RCC 7860 (cell line): ENCODE measurements at regions not wholly inside any gene's neighbourhood (a gene's known extent, or its start where the extent isn't known, plus 50 kb on each side); places are given as distances from the start of the nearest gene placed in this dataset.
"Not testable (repeated sequence)": the region's sequence is repeated elsewhere in the genome, so short reads cannot be mapped to it uniquely, and the experiment has no call there.

Experiments
- DNase-seq: peaks from one replicate; pipeline ENCODE4 v3.0.0-alpha.2; 2015; ENCODE audit warnings: low spot score
- FAIRE-seq: peaks from 2 replicates; lab custom pipeline; 2012; peaks lifted over from hg19 to GRCh38; lab: Jason Lieb, UNC

DNA sequence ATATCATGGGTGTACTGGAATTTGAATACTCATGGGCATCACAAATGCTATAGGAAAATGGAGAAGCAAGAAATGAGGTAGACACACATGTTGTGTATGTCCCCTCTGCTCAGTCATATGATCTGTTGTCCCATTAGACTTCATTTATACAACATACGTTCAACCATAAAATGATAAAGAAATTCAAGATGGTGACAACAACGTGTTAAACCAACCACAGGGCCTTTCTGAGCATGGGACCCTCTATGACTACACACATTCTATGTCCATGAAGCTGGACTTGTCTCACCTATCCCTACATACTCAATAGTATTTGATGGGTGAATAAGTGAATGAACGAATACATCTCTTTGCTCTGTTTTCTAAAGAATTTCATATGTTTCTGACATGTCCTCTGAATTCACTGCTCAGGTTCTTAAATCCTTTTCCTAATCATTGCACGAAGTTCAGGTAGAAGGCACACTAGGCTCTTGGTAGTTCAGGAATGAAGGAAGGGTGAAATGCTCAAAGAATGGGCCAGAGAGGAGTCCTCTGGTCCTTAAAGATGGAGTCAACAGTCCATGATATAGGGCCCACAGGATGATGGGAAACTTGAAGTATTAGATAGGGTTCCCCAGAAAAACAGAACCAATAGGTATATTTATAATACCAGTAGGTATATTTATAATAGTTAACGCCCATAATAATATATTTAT is 105.7 kb upstream of the PPM1H start:
- FAIRE-seq, result no peak
- DNase-seq, result no peak

DNA sequence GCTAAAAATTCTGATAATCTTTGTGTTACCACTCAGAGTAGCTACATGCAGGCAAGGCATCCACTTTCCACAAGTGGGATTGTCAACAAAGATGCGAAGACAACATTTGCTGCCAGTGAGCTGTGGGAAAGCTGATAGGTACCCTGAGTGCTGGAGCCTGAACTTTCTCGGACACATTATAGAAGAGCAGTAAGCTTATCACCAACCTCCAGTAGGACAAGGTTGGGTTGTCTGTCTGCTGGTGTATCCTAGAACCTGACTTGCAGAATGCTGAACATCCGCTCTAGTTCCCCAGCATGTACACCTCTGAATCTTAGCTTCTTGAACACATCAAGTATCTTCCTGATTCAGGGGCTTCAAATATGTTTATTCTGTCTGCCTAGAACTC is 103.8 kb upstream of the PPM1H start:
- no peak for FAIRE-seq
- DNase-seq, result no peak

DNA sequence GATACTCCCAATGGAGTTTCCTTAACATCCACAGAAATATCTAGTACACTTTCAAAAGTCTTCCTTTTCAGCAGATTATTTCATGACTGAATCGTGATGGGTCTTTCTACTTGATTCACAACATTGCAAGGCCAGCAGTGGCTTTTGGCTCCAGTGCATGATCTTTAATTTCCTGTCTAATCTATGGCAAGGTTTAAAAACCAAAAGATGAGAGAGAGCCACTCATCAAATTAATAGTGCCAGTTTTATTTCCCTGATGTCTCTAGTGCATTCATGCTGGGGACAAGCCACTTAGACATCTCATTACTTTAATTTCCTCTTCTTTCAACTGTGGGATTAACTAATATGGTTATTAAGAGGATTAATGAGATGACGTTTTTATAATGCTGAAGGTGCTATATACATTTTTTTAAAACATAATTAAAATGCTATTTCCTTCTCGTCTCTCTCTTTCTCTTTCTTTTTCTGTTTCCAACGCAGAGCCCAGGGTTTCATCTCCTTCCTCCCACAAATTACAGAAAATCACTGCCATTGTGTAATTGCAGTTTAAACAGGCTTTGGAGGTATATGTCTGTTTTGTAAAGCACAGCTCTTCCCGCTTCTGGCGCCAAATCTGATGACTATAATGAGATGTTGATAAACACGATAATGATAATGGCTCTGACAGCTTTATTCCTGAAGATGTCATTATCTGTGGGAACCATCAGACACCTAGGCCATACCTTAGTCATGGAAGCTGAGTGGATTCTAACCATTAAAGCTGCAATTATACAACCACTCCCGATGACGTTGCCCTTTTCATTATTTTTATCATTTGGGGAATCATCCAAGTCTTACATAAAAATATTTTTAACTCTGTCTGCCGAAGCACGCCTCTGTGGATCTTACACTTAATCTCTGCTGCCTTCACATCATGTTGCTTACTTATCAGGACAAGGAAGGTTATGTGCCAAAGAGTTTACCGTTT is 103.1 kb upstream of the PPM1H start:
- FAIRE-seq, result no peak
- no peak for DNase-seq

DNA sequence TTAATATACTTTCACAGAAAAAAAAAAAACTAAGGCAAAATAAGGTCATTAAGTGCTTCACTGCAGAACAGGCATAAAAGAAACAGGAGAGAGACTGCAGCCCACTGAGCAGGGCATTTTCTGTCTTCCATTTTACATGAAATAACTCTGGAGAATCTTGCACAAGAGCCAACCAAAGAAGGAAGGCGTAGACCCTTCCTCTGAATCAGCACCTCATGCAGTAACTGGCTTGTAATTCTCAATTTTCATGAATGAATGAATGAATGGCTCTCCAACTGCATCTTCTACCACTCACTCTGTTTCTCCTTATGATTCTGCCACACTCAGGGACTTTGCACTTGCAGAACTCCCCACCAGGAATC is 102.0 kb upstream of the PPM1H start:
- FAIRE-seq (no peak), DNase-seq (no peak)

DNA sequence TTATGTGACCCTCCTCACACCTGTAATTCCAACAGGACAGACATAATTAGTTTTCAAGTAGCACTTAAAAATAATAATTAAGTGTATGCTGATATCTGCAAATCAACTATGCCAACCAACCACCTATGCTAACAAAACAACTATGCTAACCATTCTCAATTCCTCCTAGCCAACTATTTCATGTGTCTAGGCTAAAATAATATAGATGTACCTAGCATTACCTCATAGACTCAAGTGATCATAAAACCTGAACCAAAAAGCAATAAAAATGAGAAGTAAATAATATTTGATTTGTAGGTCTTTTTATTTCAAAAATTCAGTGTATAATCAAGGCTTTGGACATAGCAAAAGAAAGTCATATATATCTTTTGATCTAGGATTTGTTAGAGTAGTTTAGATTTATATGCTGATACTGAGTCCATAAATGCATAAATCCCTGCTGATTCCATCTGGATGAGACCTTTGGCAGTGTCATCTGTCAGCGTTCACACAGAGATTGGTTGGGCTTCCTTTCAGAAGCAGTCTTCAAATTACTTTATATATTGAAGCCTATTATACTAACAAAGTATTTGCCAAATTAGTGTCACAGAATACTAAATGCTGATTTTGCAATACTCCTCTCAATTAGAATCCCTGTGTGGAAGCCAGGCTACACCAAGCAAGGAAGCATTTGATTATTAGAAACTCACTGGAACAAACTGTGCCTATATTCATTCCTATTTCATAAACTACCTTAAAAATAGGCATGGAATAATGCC is 101.4 kb upstream of the PPM1H start:
- DNase-seq, result no peak
- FAIRE-seq, result no peak

DNA sequence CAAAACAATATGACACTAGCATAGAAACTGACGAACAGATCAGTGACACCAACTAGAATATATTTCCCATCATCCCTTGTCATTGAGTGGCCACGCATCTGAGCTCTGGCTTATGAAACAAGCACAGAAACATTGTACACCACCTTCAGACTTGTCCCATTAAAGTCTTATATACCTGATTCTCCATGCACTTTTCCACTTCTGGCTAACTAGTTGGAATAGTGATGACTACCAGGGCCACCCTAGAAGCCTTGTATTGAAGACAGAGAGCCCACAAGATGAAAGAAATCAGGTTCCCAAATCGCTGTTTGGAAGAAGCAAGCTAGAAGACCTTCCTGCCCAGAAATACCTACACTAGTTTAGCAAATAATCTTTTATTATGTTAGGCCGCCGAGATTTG is 99.7 kb upstream of the PPM1H start:
- DNase-seq (no peak), FAIRE-seq (no peak)

DNA sequence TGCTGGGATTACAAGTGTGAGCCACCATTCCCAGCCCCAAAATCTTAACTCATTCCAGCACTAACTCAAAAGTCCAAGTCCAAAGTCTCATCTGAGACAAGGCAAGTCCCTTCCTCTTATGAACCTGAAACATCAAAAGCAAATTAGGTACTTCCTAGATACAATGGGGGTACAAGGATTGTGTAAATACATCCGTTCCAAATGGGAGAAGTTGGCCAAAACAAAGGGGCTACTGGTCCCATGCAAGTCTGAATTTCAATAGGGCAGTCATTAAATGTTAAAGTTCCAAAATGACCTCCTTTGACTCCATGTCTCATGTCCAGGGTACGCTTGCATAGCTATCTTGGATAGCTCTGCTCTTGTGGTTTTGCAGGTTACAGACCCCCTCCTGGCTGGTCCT is 94.7 kb upstream of the PPM1H start:
- DNase-seq, result no peak
- FAIRE-seq, result no peak

DNA sequence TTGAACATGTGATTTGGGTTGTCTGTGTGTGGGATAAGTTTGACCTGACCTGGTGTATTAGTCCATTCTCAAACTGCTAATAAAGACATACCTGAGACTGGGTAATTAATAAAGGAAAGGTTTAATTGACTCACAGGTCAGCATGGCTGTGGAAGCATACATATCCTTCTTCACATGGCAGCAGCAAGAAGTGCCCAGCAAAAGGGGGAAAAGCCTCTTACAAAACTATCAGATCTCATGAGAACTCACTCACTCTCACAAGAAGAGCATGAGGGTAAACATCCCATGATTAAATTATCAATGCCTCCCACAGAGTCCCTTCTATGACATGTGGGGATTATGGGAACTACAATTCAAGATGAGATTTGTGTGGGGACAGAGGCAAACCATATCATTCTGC is 94.0 kb upstream of the PPM1H start:
- no peak for DNase-seq
- no peak for FAIRE-seq

DNA sequence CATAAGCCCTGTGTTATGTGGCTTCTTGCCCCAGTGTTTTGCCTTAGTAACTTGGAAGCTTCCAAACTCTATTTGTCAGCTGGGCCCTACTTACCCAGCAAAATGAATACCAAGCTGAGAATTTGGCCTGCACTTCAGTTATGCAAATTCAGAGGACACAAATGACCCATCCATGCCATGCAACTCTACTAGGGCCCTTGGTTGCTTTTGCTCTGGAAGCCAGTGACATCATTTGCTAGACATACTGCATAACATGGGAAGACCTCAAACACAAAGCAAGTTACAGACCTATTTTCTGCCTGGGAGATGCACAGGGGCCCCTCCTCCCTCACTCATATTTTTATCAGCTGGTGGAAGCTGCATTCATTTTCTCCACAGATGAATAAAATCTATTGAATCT is 90.2 kb upstream of the PPM1H start:
- FAIRE-seq (no peak), DNase-seq (no peak)

DNA sequence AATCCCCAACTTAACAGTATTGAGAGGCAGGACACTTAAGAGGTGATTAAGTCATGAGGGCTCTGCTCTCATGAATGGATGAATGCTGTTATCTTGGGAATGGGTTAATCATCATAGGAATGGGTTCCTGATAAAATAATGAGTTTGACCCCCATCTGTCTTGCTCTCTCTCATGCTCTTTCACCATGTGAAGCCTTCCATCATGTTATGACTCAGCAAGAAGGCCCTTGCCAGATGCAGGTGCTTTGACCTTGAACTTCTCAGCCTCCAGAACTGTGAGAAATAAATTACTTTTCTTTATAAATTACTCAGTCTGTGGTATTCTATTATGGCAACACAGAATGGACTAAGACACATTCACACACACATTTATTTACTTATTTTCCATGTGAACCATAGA is 89.0 kb upstream of the PPM1H start:
- DNase-seq (no peak), FAIRE-seq (no peak)

DNA sequence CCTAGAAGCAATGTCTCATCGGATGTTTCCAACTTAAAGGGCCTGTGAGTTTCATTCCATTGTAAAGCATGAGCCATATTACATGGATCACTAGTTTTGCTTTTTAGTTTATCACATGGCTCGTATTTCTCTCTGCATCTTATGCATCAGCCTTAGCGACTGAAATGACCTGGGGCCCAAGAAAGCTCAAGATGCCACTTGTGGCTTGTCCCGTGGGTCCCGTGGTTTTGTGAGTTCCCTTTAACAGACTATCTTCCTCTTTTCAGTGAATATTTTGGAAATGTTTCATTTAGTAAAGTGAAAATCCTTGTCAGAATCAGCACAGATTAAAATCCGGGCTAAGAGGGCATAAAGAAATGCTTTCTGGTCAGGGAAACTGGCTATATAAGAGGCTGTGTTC is 86.2 kb upstream of the PPM1H start:
- DNase-seq, result no peak
- FAIRE-seq, result no peak

DNA sequence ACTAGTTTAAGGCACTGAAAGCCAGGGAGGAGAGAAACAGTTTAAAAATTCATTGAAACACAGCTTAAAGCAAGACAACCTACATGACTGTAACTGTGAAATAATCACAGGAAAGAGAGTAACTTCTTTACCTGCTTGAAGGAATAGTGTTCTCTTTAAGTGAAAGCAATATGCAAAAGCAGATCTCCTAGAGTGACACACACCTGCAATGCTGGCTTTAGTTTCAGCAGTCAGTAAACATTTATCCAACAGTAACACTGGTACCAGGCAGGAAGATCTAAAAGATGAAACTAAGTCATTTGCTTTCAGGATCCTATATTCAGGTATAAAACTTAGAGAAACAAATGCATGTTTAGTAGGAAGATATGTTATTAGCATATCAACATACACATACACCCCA is 85.3 kb upstream of the PPM1H start:
- DNase-seq, result no peak
- no peak for FAIRE-seq

DNA sequence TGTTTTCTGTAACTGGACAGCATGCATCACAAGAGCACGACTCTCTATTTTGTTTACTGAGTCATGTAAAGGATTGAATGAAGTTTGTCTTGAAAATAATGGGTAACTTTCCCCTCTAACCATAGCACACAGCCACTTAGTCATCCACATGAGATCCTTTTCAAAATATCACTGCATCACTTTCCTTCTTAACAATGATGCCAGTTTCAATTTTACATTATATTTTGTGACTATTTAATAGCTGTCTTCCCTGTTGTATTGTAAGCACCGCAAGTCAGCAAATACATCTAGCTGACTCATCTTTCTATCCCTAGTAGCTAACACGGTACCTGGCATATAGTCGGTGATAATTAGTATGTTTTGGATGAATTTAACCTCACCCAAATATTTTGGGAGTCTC is 83.3 kb upstream of the PPM1H start:
- FAIRE-seq (no peak), DNase-seq (no peak)

DNA sequence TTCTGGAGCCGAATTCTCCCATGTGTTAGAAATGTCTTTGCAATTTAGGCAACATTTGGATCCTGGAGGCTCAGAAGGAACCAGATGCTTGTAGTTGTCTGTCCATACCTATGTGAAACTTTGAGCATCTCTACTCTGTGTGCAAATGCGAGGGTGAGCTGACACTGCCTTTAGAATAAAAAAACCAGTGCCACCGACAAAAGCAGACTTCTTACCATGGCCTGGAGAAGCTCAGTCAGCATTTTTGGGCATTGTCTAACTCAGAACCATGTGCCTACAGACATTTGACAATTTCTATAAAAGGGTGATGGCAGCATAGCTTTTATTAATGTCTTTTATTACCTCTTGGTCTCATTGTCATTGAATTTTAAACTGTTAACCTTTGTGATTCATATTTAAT is 78.4 kb upstream of the PPM1H start:
- no peak for DNase-seq

DNA sequence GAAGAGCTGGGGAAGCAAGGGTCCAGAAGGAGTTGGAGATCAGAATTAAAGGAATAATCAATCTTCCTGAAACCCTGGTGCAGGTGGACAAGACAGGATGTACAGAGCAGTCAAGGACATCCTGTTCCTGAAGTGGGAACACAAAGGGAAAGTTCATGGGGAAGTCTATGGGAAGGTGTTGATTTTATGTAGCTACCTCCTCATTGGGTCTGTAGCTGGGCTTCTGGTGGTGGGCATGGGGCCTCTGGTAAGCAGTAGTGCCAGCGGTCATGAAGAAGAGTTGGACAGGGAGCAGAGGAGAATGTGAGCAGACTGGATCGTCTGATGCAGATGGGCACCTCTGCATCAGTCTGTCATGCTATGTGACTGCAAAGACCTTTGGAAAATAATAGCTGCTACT is 75.7 kb upstream of the PPM1H start:
- DNase-seq, result no peak
- FAIRE-seq, result no peak

More for the DNA sequence above, 78.4 kb upstream of the PPM1H start:
- FAIRE-seq, result no peak

DNA sequence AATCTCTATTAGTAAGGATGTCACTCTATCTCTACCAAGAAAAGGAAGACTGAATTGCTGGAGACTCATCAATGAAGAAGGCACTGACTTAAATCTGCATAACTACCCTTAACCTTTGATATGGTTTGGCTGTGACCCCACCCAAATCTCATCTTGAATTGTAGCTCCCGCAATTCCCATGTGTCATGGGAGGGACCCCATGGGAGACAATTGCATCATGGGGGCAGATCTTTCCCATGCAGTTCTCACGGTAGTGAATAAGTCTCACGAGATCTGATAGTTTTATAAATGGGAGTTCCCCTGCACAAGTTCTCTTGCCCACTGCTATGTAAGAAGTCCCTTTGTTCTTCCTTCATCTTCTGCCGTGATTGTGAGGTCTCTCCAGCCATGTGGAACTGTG is 73.4 kb upstream of the PPM1H start:
- FAIRE-seq (no peak), DNase-seq (no peak)

DNA sequence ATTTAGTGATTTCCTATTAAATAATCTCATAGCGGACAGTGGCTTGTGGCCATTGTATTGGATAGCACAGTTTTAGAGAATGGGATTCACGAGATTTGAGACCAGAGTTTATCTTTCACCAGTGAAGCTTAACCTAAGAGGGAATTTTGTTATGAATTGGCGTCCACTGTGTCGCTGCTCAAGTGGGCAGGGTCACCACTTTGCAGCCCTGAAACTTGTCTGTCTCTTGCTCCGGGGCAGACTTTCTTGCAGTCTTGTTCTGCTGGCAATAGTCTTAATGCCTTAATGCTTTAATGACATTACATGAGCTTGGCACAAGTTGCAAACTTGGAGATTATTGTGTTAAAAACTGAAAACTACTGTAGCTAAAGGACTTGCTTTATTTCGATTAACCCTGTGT is 72.8 kb upstream of the PPM1H start:
- DNase-seq (no peak), FAIRE-seq (no peak)

DNA sequence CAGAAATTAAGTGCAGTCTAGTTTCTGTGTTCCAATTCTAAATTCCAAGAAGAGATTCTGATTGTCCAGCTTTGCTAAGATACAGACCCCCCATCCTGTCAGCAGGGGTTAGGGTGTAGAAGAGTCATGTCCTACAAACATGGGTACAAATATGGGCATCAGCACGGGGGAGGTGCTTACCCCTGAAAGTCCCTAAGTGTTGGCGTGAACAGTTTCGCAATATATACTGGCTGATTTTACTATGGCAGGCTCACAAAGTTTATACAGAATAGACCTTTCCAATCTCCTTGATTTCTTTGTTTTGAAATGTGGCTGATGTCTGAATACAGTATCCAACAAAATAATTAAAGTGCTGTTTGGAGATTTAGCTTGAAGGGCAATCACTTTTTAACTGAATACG is 71.6 kb upstream of the PPM1H start:
- FAIRE-seq (no peak), DNase-seq (no peak)

DNA sequence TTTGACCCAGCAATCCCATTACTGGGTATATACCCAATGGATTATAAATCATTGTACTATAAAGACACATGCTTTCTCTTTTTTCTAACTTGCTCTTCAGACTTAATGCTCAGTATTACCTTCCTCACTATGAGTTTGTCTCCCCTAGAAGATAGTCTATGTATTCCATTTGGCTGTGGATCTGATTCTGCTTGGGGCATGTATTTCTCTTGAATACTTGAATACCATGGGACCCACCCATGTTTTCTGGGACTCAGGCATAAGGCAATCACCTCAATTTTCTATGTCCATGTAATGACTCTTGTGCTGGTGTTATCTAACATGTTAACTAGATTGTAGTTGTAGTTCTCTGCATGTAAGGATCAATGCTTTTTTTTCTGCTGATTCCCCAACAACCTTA is 70.4 kb upstream of the PPM1H start:
- no peak for DNase-seq
- no peak for FAIRE-seq

DNA sequence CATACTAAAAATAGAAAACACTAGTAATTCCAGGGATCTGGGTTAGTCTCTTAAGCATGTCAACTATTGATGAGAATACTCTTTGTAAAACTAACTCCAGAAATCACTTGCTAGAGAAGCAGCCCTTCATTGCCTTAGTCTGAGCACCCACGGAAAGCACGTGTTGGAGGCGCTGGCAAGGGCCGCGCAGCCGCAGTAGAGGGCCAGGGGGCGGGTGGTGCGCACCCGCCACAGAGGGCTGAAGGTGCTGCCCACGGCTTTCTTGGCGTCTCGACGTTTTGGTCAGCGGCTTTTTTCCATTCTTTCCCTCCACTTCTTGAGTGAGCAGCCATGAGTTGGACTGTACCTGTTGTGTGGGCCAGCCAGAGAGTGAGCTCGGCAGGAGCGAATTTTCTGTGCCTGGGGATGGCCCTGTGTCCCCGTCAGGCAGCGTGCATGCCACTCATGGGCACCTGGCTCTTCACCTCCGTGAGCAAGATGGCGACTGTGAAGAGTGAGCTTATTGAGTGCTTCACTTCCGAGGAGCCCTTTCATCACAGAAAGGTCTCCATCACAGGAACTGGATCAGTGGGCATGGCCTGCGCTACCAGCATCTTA is 68.4 kb upstream of the PPM1H start:
- DNase-seq, result no peak
- FAIRE-seq, result no peak

DNA sequence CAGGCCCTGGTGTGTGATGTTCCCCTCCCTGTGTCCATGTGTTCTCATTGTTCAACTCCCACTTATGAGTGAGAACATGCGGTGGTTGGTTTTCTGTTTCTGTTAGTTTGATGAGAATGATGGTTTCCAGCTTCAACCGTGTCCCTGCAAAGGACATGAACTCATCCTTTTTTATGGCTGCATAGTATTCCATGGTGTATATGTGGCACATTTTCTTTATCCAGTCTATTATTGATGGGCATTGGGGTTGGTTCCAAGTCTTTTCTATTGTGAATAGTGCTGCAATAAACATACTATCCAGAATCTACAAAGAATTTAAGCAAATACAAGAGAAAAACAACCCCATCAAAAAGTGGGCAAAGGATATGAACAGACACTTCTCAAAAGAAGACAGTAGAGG is 67.1 kb upstream of the PPM1H start:
- FAIRE-seq, DNase-seq: not testable (repeated sequence)
